ENCODE measurements at regions not wholly inside any gene's neighbourhood (a gene's known extent, or its start where the extent isn't known, plus 50 kb on each side); places are given as distances from the start of the nearest gene placed in this dataset.

- Histone ChIP-seq H3K9me3 (ENCODE audit: control insufficient read depth, insufficient read depth, low read length) (no peaks in the 10 kb centered on the region), H3K4me3 (ENCODE audit: low read length) (no peak overlapping the region), H3K27ac (ENCODE audit: low read length) (no peak overlapping the region), H3K36me3 (ENCODE audit: control insufficient read depth, insufficient read depth, low read length) (no peaks in the 10 kb centered on the region), H3K4me1 (ENCODE audit: control insufficient read depth, insufficient read depth, low read length) (no peaks in the 10 kb centered on the region), H3K27me3 (ENCODE audit: control insufficient read depth, insufficient read depth, low read length) (no peaks in the 10 kb centered on the region)
- no peaks in the 10 kb centered on the region for H3K4me1 Mint-ChIP-seq
- TF ChIP-seq, protein P1, sequence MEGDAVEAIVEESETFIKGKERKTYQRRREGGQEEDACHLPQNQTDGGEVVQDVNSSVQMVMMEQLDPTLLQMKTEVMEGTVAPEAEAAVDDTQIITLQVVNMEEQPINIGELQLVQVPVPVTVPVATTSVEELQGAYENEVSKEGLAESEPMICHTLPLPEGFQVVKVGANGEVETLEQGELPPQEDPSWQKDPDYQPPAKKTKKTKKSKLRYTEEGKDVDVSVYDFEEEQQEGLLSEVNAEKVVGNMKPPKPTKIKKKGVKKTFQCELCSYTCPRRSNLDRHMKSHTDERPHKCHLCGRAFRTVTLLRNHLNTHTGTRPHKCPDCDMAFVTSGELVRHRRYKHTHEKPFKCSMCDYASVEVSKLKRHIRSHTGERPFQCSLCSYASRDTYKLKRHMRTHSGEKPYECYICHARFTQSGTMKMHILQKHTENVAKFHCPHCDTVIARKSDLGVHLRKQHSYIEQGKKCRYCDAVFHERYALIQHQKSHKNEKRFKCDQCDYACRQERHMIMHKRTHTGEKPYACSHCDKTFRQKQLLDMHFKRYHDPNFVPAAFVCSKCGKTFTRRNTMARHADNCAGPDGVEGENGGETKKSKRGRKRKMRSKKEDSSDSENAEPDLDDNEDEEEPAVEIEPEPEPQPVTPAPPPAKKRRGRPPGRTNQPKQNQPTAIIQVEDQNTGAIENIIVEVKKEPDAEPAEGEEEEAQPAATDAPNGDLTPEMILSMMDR (IDR thresholded peaks at IDR 0.05), result no peak
- ATAC-seq (no peak), DNase-seq (no peak)
- no peaks in the 10 kb centered on the region for H3K36me3 Mint-ChIP-seq
- no peak overlapping the region for H3K4me3 Mint-ChIP-seq
- H3K27ac Mint-ChIP-seq, result no peak overlapping the region
- no peaks in the 10 kb centered on the region for H3K9me3 Mint-ChIP-seq
- 94% methylated on average over 5 of the region's 6 CpGs for WGBS (ENCODE audit: insufficient coverage)
- peaks cover 3 to 13% of the 10 kb centered on the region in 2 donors for H3K27me3 Mint-ChIP-seq (ENCODE audit: low read depth in 2 of 2)
- intact Hi-C loops (cut with micrococcal nuclease), result no loop called here
These were observed 87.0 kb upstream of the MAF start for GRCh38 chr16:79687249-79688130.

- H3K27me3 ChIP-seq (ENCODE audit: control insufficient read depth, insufficient read depth, low read length), result no peaks in the 10 kb centered on the region
- no peak overlapping the region for H3K4me3 ChIP-seq (ENCODE audit: low read length)
- intact Hi-C loops (cut with micrococcal nuclease), result no loop called here
- H3K9me3 ChIP-seq (ENCODE audit: control insufficient read depth, insufficient read depth, low read length), result no peaks in the 10 kb centered on the region
- no peak for DNase-seq
- TF ChIP-seq, protein P1 (IDR thresholded peaks at IDR 0.05), result no peak
- Mint-ChIP-seq H3K4me1 (no peaks in the 10 kb centered on the region), H3K27me3 (ENCODE audit: low read depth in 2 of 2) (peaks cover 3 to 24% of the 10 kb centered on the region in 2 donors), H3K27ac (no peak overlapping the region), H3K4me3 (no peak overlapping the region), H3K9me3 (no peaks in the 10 kb centered on the region), H3K36me3 (no peaks in the 10 kb centered on the region)
- H3K36me3 ChIP-seq (ENCODE audit: control insufficient read depth, insufficient read depth, low read length), result no peaks in the 10 kb centered on the region
- 91% methylated on average over 1 of the region's 3 CpGs for WGBS (ENCODE audit: insufficient coverage)
- H3K4me1 ChIP-seq (ENCODE audit: control insufficient read depth, insufficient read depth, low read length), result no peaks in the 10 kb centered on the region
- no peak for ATAC-seq
- H3K27ac ChIP-seq (ENCODE audit: low read length), result no peak overlapping the region
These were observed 85.3 kb upstream of the MAF start for GRCh38 chr16:79685871-79686270.

GRCh38 chr16:79679334-79679733, 78.8 kb upstream of the MAF start:
- H3K27ac ChIP-seq (ENCODE audit: low read length), result no peak overlapping the region
- Mint-ChIP-seq H3K9me3 (no peaks in the 10 kb centered on the region), H3K4me1 (no peaks in the 10 kb centered on the region), H3K4me3 (no peak overlapping the region), H3K36me3 (no peaks in the 10 kb centered on the region), H3K27me3 (ENCODE audit: low read depth in 2 of 2) (peaks cover 4 to 17% of the 10 kb centered on the region in 2 donors), H3K27ac (no peak overlapping the region)
- DNase-seq (no peak), ATAC-seq (no peak)
- intact Hi-C loops (cut with micrococcal nuclease), result no loop called here
- no peak overlapping the region for H3K4me3 ChIP-seq (ENCODE audit: low read length)
- no CpG with 5 or more reads among the region's 1 CpG for WGBS (ENCODE audit: insufficient coverage)
- no peaks in the 10 kb centered on the region for H3K4me1 ChIP-seq (ENCODE audit: control insufficient read depth, insufficient read depth, low read length)
- H3K9me3 ChIP-seq (ENCODE audit: control insufficient read depth, insufficient read depth, low read length), result no peaks in the 10 kb centered on the region
- no peaks in the 10 kb centered on the region for H3K27me3 ChIP-seq (ENCODE audit: control insufficient read depth, insufficient read depth, low read length)
- no peaks in the 10 kb centered on the region for H3K36me3 ChIP-seq (ENCODE audit: control insufficient read depth, insufficient read depth, low read length)
- TF ChIP-seq, protein P1 (IDR thresholded peaks at IDR 0.05), result no peak
